GM18502 (cell line): ENCODE measurements at regions not wholly inside any gene's neighbourhood (a gene's known extent, or its start where the extent isn't known, plus 50 kb on each side); places are given as distances from the start of the nearest gene placed in this dataset.
"Not testable (repeated sequence)": the region's sequence is repeated elsewhere in the genome, so short reads cannot be mapped to it uniquely, and the experiment has no call there.

Source experiments
- ATAC-seq: cut with Tn5 transposase; IDR thresholded peaks from one replicate; pipeline ENCODE4 v1.9.1; 2021; ENCODE audit warnings: mild to moderate bottlenecking; ENCODE audit not compliant: unreplicated experiment, poor library complexity

DNA sequence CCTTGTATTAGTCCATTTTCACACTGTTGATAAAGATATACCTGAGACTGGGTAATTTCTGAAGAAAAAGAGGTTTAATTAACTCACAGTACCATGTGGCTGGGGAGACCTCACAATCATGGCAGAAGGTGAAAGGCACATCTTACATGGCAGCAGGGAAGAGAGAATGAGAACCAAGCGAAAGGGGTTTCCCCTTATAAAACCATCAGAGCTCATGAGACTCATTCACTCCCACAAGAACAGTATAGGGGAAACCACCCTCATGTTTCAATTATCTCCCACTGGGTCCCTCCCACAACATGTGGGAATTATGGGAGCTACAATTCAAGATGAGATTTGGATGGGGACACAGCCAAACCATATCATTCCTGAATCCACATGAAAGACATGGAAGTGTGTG is 169.4 kb upstream of the SFSWAP start:
- not testable (repeated sequence) for ATAC-seq

GRCh38 chr12:131542351-131542750 is 168.5 kb upstream of the SFSWAP start:
- ATAC-seq: no peak

- no peak for ATAC-seq
Measured at GRCh38 chr12:131543040-131543439, 167.8 kb upstream of the SFSWAP start.

DNA sequence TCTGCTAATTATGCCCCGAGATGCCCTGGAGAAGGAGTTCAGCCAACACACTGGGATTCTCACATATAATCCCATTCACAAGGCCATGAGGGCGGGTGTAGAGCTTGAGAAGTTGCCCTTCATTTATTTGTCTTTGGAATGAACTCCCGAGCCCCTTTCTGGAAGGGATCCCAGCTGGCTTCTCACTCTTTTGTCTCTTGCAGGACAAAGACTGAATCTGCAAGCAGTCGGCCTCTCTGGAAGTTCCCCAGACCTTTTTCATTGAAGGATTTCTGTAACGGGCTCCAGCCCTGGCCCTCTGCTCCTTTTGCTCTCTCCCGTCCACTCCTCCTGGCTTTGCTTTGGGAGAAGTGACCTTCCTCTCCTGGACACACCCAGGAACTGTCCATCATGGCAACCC is 163.3 kb upstream of the SFSWAP start:
- no peak for ATAC-seq

DNA sequence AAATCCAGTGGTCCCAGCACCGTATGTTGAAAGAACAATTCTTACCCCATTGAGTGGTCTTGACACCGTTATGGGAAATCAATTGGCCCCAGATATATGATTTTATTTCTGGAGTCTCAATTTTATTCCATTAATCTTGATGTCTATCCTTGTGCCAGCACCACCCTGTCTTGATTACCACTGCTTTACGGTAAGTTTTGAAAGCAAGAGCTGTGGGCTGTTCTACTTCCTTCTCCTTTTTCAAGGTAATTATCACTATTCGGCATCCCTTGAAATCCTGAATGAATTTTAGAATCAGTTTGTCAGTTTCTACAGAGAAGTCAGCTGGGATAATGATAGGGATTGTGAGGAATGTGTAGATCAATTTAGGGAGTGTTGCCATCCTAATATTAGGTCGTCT is 160.8 kb upstream of the SFSWAP start:
- ATAC-seq: no peak

GRCh38 chr12:131551675-131552491 is 159.0 kb upstream of the SFSWAP start:
- no peak for ATAC-seq

- no peak for ATAC-seq
Measured at GRCh38 chr12:131552492-131552863, 158.4 kb upstream of the SFSWAP start.

DNA sequence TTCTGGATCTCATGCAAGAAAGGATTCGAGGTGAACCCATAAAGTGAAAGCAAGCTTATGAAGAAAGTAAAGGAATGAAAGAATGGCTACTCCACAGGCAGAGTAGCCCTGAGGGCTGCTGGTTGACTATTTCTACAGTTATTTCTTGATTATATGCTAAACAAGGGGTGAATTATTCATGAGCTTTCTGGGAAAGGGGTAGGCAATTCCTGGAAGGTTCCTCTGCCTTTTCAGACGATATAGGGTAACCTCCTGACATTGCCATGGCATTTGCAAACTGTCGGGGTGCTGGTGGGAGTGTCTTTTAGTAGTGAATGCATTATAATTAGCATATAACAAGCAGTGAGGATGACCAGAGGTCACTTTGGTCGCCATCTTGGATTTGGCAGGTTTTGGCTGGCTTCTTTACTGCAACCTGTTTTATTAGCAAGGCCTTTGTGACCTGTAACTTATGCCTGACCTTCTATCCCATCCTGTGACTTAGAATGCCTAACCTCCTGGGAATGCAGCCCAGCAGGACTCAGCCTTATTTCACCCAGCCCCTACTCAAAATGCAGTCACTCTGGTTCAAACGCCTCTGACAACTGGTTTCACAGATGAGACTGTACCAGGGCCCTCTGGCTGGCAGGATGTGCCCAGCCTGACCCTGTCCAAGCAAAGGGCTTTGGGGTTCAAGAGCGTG is 157.7 kb upstream of the SFSWAP start:
- ATAC-seq: no peak

GRCh38 chr12:131555197-131555846 is 155.6 kb upstream of the SFSWAP start:
- no peak for ATAC-seq

DNA sequence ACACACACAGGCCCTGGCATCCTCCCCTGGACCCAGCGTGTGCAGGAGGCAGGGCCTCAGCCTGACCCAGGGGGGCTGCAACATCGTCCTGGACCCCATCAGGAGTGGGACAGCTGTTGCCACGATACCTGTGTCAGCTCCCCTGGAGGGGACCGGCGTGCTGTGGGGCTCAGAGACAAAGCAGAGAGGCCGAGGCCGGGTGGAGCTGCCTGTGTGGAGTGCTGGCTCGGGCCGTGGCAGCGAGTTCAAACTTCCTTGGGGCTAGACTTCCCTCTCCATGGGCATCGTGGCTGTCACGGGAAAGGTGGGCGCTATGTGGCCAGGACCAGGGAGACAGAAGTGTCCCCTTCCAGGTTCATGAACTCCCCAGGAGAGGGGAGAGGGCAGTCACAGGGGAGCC is 155.0 kb upstream of the SFSWAP start:
- ATAC-seq: no peak

DNA sequence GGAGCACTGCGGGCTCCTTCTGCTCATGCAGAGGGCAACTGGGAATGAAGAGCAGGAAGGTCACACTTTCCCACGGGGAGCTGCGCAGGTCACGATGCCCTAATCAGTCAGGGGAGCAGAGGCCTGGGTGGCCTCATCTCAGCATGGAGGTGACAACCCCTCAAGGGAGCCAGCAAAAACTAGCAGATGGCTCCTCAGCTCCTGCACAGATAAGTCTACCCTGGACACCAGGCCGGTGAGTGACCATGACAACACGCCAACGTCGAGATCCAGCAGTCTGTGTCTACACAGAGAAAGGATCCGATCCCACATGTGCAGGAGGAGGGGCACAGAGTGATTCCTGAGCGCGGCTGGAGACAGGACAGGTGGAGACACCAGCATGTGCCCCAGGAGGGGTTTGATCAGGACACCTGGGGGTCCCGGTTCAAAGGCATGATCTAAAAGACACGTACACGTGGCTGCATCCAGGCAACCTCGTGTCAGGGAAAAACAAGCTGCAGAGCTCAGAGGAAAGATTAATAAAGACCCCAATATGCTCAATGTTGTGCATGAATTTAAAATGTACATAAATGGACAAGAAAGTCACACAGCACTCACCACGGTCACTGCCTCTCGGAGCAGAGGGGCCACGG is 153.7 kb upstream of the SFSWAP start:
- ATAC-seq: no peak

- ATAC-seq: no peak
Measured at GRCh38 chr12:131559517-131560516, 151.1 kb upstream of the SFSWAP start.

DNA sequence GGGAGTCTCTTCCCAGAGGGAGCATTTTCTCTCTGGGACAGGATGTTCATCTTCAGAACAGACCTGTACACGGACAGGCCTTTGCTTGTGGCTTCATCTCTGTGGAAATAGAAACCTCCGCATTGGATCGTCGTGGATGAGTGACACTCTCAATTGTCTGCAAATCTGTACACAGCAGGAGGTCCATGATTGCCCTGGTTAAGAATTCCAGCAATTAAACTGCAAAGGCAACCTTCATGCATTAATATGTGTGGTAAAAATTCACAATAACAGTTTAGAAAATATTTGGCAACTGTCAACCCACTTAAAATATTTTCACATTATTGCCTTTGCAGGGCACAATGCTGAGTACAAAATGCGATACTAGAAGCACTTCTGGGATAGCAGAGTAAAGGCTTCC is 149.8 kb upstream of the SFSWAP start:
- no peak for ATAC-seq

GRCh38 chr12:131561891-131562684 is 148.8 kb upstream of the SFSWAP start:
- no peak for ATAC-seq

DNA sequence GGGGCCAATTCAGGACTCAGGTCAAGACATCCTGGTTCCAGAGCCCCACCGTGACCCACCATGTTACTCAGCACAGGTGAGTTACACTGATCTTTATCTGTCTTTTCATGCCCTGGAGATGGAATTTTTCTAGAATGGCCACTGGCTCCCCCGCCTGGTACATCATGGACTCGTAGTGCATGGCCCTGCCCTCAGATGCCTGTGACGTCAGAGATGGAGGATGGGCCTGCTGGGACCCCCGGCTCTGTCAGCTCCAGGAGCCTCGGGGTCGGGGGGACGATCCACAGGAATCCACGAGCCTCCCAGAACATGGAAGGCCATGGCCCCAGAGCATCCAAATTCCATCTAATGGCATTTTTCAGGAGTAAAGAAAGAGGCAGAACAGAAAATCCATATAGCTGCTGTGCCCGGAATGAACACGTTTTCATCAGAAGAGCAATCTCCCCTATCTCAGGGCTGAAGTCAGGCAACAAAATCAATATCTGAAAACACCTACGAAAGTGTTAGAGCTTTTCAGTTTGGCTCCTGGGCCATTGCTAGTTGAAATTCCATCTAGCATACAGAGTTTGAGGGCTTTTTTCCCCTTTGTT is 146.7 kb upstream of the SFSWAP start:
- ATAC-seq: not testable (repeated sequence)

- no peak for ATAC-seq
Measured at GRCh38 chr12:131564845-131565244, 146.0 kb upstream of the SFSWAP start.

DNA sequence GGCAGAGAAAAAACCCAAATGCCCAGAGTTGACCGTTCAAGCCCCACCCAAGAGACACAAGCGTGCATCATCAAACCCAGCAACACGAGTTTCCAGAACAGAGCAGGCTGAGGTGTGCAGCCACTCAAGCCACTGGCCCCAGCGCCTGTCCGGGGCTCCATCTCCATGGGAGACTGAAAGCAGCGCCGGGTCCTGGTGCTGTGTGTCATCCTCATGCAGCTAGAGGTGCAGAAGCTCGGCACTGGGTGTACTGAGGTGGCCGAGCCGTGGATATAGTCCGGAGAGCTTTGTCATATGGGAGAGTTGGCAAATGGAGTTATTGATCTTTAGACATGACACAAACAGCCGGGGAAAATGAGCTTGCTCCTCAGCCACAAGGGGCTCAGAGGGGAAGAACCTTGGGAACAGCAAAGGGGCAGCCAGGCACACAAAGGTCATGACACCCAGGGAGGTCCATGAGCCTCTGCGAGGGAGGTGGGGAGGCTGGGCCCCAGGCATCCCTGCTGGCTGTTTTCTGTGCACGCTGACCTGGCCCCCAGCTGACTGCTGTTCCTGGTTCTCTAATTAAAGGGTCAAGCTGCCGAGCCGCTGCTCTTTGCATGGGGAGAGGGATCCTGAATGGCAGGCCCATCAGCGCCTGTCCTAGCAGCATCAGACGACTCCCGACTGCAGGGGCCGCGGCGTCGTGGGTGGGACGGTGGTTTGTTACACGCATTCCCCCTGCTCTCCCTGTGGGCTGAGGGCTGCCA is 145.4 kb upstream of the SFSWAP start:
- ATAC-seq: no peak

DNA sequence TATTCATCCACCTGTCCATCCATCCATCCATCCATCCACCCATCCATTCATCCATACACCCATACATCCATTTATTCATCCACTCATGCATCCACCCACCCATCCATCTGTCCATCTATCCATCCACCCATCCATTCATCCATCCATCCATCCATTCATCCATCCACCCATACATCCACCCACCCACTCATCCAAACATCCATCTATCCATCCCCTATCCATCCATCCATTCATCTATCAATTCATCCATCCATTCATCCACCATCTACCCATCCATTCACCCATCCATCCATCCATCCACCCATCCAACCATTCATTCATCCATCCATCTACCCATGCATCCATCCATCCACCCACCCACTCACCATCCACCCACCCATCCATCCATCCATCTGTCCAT is 142.6 kb upstream of the SFSWAP start:
- no peak for ATAC-seq
